HepG2 (cell line): ENCODE measurements at regions not wholly inside any gene's neighbourhood (a gene's known extent, or its start where the extent isn't known, plus 50 kb on each side); places are given as distances from the start of the nearest gene placed in this dataset.

ENCODE experiments used
- ATAC-seq: fragments of 200-7000 bp; cut with Tn5 transposase; 3 replicates; pipeline ENCODE4 v1.9.1; 2020; ENCODE audit warnings: mild to moderate bottlenecking, moderate library complexity
- BruUV-seq: library from RNA; stranded (reverse); fragments of 400-500 nt; replicated peaks from 2 replicates; lab custom pipeline; 2021; lab: Mats Ljungman, UMichigan
- CTCF ChIA-PET: fragments of 300-600 bp; formaldehyde crosslinking; extraction: SDS; loops from one replicate; lab custom pipeline; 2021; ENCODE audit warnings: low total read pairs, inconsistent platforms, low intra/inter-chr PET ratio; lab: Yijun Ruan, JAX
- POLR2A ChIA-PET: fragments of 350-600 bp; sonication (Branson Sonifier 250); formaldehyde crosslinking; loops from one replicate; lab custom pipeline; 2020; ENCODE audit warnings: antibody characterized with exemption, inconsistent platforms; lab: Yijun Ruan, JAX
- DNase-seq: peaks from one replicate; pipeline ENCODE4 v3.0.0-alpha.2; 2015; ENCODE audit warnings: low spot score
- FAIRE-seq: peaks from 3 replicates; lab custom pipeline; 2011; peaks lifted over from hg19 to GRCh38; lab: Jason Lieb, UNC
- H2AFZ ChIP-seq: one replicate; pipeline ENCODE4 v1.6.1; 2011; ENCODE audit warnings: low read length, inconsistent platforms
- H3K27ac ChIP-seq: fragments of 300-600 bp; 3 replicates; pipeline ENCODE4 v1.8.0; 2011; ENCODE audit warnings: mixed run types, mild to moderate bottlenecking, mixed read lengths, low read length, inconsistent platforms; ENCODE audit not compliant: insufficient read depth; ENCODE audit errors: extremely low read length
- H3K27me3 ChIP-seq, 2 experiments: fragments of 200-600 bp in 1 of 2; 2 replicates in 1 of 2; 3 replicates in 1 of 2; pipeline versions ENCODE4 v1.6.0 to v1.8.0; 2011; ENCODE audit warnings: low read length in 2 of 2, mild to moderate bottlenecking in 2 of 2, moderate library complexity in 2 of 2, inconsistent platforms in 1 of 2; ENCODE audit not compliant: insufficient read depth in 2 of 2, control insufficient read depth in 1 of 2
- H3K36me3 ChIP-seq, 2 experiments: fragments of 200-600 bp in 1 of 2; replicated peaks in 1 of 2; 2 replicates in 1 of 2; 3 replicates in 1 of 2; pipeline versions ENCODE4 v1.5.1 to v1.8.0; 2011; ENCODE audit warnings: low read length in 2 of 2, inconsistent platforms in 1 of 2; ENCODE audit not compliant: insufficient read depth in 2 of 2, control insufficient read depth in 1 of 2
- H3K4me1 ChIP-seq: 2 replicates; pipeline ENCODE4 v1.5.1; 2012; ENCODE audit warnings: low read length, inconsistent platforms; ENCODE audit not compliant: insufficient read depth
- H3K4me2 ChIP-seq: 2 replicates; pipeline ENCODE4 v1.6.0; 2011; ENCODE audit warnings: low read depth, low read length, inconsistent platforms
- H3K4me3 ChIP-seq, 3 experiments: fragments of 200-600 bp in 1 of 3; sonication (generic), shearing (Covaris generic) in 1 of 3; replicated peaks in 1 of 3; 2 replicates each; pipeline ENCODE4 v1.5.1; 2011 to 2016; ENCODE audit warnings: low read length in 3 of 3, inconsistent platforms in 2 of 3, low read depth in 2 of 3, mild to moderate bottlenecking in 2 of 3, control low read depth in 1 of 3, mixed read lengths in 1 of 3; ENCODE audit not compliant: insufficient read depth in 1 of 3
- H3K79me2 ChIP-seq: one replicate; pipeline ENCODE4 v1.6.1; 2011; ENCODE audit warnings: low read length, inconsistent platforms; ENCODE audit not compliant: insufficient read depth
- H3K9ac ChIP-seq: 2 replicates; pipeline ENCODE4 v1.6.0; 2011; ENCODE audit warnings: mild to moderate bottlenecking, low read depth, low read length, inconsistent platforms; ENCODE audit not compliant: insufficient read depth
- H3K9me3 ChIP-seq: 2 replicates; pipeline ENCODE4 v1.5.1; 2012; ENCODE audit warnings: mild to moderate bottlenecking, low read length
- H4K20me1 ChIP-seq: 2 replicates; pipeline ENCODE4 v1.6.0; 2011; ENCODE audit warnings: inconsistent platforms, mild to moderate bottlenecking, low read length, moderate library complexity; ENCODE audit not compliant: insufficient read depth
- AGO1 ChIP-seq: fragments of 200-400 bp; formaldehyde crosslinking; IDR thresholded peaks from 2 replicates; pipeline ENCODE4 v1.6.1; 2017; ENCODE audit warnings: mild to moderate bottlenecking, low read depth, low read length, moderate library complexity; ENCODE audit not compliant: poor library complexity, severe bottlenecking
- ATF5 ChIP-seq: sonication (generic); formaldehyde crosslinking; IDR thresholded peaks from 2 replicates; pipeline ENCODE4 v1.4.0; 2020; ENCODE audit warnings: mild to moderate bottlenecking, low read depth, missing genetic modification reagents
- FOXA3 ChIP-seq: IDR thresholded peaks from 2 replicates; pipeline ENCODE4 v1.6.1; 2016; ENCODE audit warnings: missing genetic modification reagents, missing compliant biosample characterization
- KDM1A ChIP-seq: IDR thresholded peaks from 2 replicates; pipeline ENCODE4 v1.6.1; 2016; ENCODE audit warnings: missing compliant biosample characterization
- KDM3A ChIP-seq: IDR thresholded peaks from 2 replicates; pipeline ENCODE4 v1.6.1; 2018; ENCODE audit warnings: low read depth, missing compliant biosample characterization
- MIER3 ChIP-seq: IDR thresholded peaks from 2 replicates; pipeline ENCODE4 v1.6.1; 2016; ENCODE audit warnings: missing compliant biosample characterization, borderline replicate concordance
- MYNN ChIP-seq: sonication (generic); formaldehyde crosslinking; IDR thresholded peaks from 2 replicates; pipeline ENCODE4 v1.4.0; 2020; ENCODE audit warnings: mild to moderate bottlenecking, low read depth, missing genetic modification reagents
- NFYB ChIP-seq: sonication (generic); formaldehyde crosslinking; IDR thresholded peaks from 2 replicates; pipeline ENCODE4 v1.4.0; 2020; ENCODE audit warnings: missing genetic modification reagents
- SKI ChIP-seq: fragments of 450-650 bp; IDR thresholded peaks from one replicate; pipeline ENCODE4 v1.6.1; 2018; ENCODE audit warnings: mild to moderate bottlenecking; ENCODE audit not compliant: partially characterized antibody
- ZMAT3 ChIP-seq: sonication (generic); formaldehyde crosslinking; conservative IDR thresholded peaks from 2 replicates; pipeline ENCODE4 v1.7.0; 2021; ENCODE audit warnings: missing genetic modification reagents
- ZNF331 ChIP-seq: sonication (generic); formaldehyde crosslinking; IDR thresholded peaks from 2 replicates; pipeline ENCODE4 v1.4.0; 2020; ENCODE audit warnings: missing genetic modification reagents
- ZNF569 ChIP-seq: sonication (generic); formaldehyde crosslinking; IDR thresholded peaks from 2 replicates; pipeline ENCODE4 v1.5.0; 2020; ENCODE audit warnings: mild to moderate bottlenecking, missing genetic modification reagents, moderate library complexity, borderline replicate concordance
- ZNF75D ChIP-seq: sonication (generic); formaldehyde crosslinking; IDR thresholded peaks from 2 replicates; pipeline ENCODE4 v1.8.1; 2023; ENCODE audit warnings: missing genetic modification reagents, mild to moderate bottlenecking, borderline replicate concordance
- WGBS: methylation state at CpG from one replicate; pipeline ENCODE4 v1.1.6; 2017; ENCODE audit warnings: low lambda C conversion rate; 5-methylcytosine and 5-hydroxymethylcytosine counted together
- in situ Hi-C: cut with HindIII; loops from 2 replicates; pipeline ENCODE4 v1.10.0; 2017; ENCODE audit warnings: low pct_unique_long_range_greater_than_20kb; ENCODE audit not compliant: extremely low pct_ligation_motif_present
- intact Hi-C: fragments of 100-400 bp; cut with micrococcal nuclease; formaldehyde crosslinking; loops from one replicate; pipeline ENCODE4 v1.10.0; 2022; ENCODE audit not compliant: unreplicated experiment
- TF ChIP-seq, protein P1 (sequence below): sonication (generic); formaldehyde crosslinking; IDR thresholded peaks from 2 replicates; pipeline ENCODE4 v1.4.0; 2020; ENCODE audit warnings: mild to moderate bottlenecking, missing genetic modification reagents, borderline replicate concordance

- DNase-seq: no peak
- Histone ChIP-seq H4K20me1 (no peaks in the 10 kb centered on the region), H3K27me3 (no peaks in the 10 kb centered on the region), H3K4me2 (no peak overlapping the region), H2AFZ (no peak overlapping the region), H3K4me1 (no peaks in the 10 kb centered on the region), H3K4me3 (no peak overlapping the region)
- intact Hi-C loops (no loop called here), in situ Hi-C loops (no loop called here)
- no peak for FAIRE-seq
- no peak for ATAC-seq
- WGBS: 0% methylated on average over 1 of the region's 1 CpG
- POLR2A ChIA-PET: no interaction called here
- TF ChIP-seq ZMAT3 (CRISPR knock-in tag) (no peak), ZNF331 (CRISPR knock-in tag) (no peak)
- TF ChIP-seq, all 625 proteins: peak for 0
- no peak overlapping the region for H3K9ac ChIP-seq
- no peaks in the 10 kb centered on the region for H3K79me2 ChIP-seq
- H3K27ac ChIP-seq: no peak overlapping the region
- H3K36me3 ChIP-seq: no peaks in the 10 kb centered on the region
- H3K9me3 ChIP-seq: no peaks in the 10 kb centered on the region
- CTCF ChIA-PET: no interaction called here
- BruUV-seq: no TSS peak
Measured at GRCh38 chr6:97557355-97557754, 274.3 kb upstream of the MMS22L start.

- Histone ChIP-seq H3K36me3 (no peaks in the 10 kb centered on the region), H2AFZ (no peak overlapping the region), H3K79me2 (no peaks in the 10 kb centered on the region), H3K4me1 (no peaks in the 10 kb centered on the region), H3K4me3 (no peak overlapping the region), H4K20me1 (no peaks in the 10 kb centered on the region), H3K27ac (no peak overlapping the region), H3K27me3 (no peaks in the 10 kb centered on the region), H3K9ac (no peak overlapping the region), H3K9me3 (no peaks in the 10 kb centered on the region), H3K4me2 (no peak overlapping the region)
- in situ Hi-C loops (no loop called here), intact Hi-C loops (no loop called here)
- WGBS: 65% methylated on average over 2 of the region's 5 CpGs
- CTCF ChIA-PET: no interaction called here
- FAIRE-seq (no peak), ATAC-seq (no peak), DNase-seq (no peak)
- no TSS peak for BruUV-seq
- POLR2A ChIA-PET: no interaction called here
- TF ChIP-seq MYNN (CRISPR knock-in tag) (no peak), ZNF75D (CRISPR knock-in tag) (no peak), SKI (no peak), MIER3 (CRISPR knock-in tag) (no peak), ZNF569 (CRISPR knock-in tag) (no peak), FOXA3 (CRISPR knock-in tag) (no peak), ATF5 (CRISPR knock-in tag) (no peak), AGO1 (no peak), KDM3A (CRISPR knock-in tag) (no peak), KDM1A (CRISPR knock-in tag) (no peak), NFYB (CRISPR knock-in tag) (no peak)
- TF ChIP-seq, protein P1, sequence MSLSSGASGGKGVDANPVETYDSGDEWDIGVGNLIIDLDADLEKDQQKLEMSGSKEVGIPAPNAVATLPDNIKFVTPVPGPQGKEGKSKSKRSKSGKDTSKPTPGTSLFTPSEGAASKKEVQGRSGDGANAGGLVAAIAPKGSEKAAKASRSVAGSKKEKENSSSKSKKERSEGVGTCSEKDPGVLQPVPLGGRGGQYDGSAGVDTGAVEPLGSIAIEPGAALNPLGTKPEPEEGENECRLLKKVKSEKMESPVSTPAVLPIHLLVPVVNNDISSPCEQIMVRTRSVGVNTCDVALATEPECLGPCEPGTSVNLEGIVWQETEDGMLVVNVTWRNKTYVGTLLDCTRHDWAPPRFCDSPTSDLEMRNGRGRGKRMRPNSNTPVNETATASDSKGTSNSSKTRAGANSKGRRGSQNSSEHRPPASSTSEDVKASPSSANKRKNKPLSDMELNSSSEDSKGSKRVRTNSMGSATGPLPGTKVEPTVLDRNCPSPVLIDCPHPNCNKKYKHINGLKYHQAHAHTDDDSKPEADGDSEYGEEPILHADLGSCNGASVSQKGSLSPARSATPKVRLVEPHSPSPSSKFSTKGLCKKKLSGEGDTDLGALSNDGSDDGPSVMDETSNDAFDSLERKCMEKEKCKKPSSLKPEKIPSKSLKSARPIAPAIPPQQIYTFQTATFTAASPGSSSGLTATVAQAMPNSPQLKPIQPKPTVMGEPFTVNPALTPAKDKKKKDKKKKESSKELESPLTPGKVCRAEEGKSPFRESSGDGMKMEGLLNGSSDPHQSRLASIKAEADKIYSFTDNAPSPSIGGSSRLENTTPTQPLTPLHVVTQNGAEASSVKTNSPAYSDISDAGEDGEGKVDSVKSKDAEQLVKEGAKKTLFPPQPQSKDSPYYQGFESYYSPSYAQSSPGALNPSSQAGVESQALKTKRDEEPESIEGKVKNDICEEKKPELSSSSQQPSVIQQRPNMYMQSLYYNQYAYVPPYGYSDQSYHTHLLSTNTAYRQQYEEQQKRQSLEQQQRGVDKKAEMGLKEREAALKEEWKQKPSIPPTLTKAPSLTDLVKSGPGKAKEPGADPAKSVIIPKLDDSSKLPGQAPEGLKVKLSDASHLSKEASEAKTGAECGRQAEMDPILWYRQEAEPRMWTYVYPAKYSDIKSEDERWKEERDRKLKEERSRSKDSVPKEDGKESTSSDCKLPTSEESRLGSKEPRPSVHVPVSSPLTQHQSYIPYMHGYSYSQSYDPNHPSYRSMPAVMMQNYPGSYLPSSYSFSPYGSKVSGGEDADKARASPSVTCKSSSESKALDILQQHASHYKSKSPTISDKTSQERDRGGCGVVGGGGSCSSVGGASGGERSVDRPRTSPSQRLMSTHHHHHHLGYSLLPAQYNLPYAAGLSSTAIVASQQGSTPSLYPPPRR (CRISPR knock-in tag): no peak
Measured at GRCh38 chr6:97563529-97563928, 280.5 kb upstream of the MMS22L start.
